Choroid plexus epithelial cell (primary cell): ENCODE measurements at regions not wholly inside any gene's neighbourhood (a gene's known extent, or its start where the extent isn't known, plus 50 kb on each side); places are given as distances from the start of the nearest gene placed in this dataset.

Source experiments
- DNase-seq: peaks from one replicate; pipeline ENCODE4 v3.0.0-alpha.2; 2010; ENCODE audit warnings: low read depth
- H3K4me3 ChIP-seq: 2 replicates; pipeline ENCODE4 v1.5.1; 2011; ENCODE audit warnings: low read depth, mild to moderate bottlenecking, control low read depth, low read length, moderate library complexity
- TF ChIP-seq, protein P1 (sequence below): conservative IDR thresholded peaks from 2 replicates; pipeline ENCODE4 v1.5.1; 2011; ENCODE audit warnings: low read depth, mild to moderate bottlenecking, control low read depth, inconsistent platforms, low read length, moderate library complexity

- no peak overlapping the region for H3K4me3 ChIP-seq
- TF ChIP-seq, protein P1, sequence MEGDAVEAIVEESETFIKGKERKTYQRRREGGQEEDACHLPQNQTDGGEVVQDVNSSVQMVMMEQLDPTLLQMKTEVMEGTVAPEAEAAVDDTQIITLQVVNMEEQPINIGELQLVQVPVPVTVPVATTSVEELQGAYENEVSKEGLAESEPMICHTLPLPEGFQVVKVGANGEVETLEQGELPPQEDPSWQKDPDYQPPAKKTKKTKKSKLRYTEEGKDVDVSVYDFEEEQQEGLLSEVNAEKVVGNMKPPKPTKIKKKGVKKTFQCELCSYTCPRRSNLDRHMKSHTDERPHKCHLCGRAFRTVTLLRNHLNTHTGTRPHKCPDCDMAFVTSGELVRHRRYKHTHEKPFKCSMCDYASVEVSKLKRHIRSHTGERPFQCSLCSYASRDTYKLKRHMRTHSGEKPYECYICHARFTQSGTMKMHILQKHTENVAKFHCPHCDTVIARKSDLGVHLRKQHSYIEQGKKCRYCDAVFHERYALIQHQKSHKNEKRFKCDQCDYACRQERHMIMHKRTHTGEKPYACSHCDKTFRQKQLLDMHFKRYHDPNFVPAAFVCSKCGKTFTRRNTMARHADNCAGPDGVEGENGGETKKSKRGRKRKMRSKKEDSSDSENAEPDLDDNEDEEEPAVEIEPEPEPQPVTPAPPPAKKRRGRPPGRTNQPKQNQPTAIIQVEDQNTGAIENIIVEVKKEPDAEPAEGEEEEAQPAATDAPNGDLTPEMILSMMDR, result no peak
- no peak for DNase-seq
Observed at GRCh38 chr7:31228957-31229356, 111.6 kb downstream of the NEUROD6 start.

DNA sequence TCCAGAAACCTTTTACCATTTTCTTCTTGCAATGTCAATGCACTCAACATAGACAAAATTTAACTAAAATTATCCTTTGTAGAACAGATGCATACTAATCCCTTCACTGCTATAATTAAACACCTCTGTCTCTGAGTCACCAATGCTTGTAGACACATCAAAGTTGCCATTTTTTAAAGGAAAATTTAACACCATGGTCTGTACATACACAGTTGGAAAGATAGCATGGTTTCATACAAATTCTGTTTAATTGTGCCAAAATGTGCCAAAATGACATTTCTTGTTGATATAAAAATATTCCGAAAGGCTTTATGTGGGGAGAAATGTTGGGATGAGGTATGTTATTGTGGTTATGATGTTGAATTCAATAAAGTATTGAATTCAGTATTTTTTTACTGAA, 125.8 kb downstream of the NEUROD6 start:
- TF ChIP-seq, protein P1, result no peak
- H3K4me3 ChIP-seq, result no peak overlapping the region
- DNase-seq, result no peak

GRCh38 chr7:31211281-31211680, 129.2 kb downstream of the NEUROD6 start:
- no peak for DNase-seq
- TF ChIP-seq, protein P1, result no peak
- H3K4me3 ChIP-seq, result no peak overlapping the region

DNA sequence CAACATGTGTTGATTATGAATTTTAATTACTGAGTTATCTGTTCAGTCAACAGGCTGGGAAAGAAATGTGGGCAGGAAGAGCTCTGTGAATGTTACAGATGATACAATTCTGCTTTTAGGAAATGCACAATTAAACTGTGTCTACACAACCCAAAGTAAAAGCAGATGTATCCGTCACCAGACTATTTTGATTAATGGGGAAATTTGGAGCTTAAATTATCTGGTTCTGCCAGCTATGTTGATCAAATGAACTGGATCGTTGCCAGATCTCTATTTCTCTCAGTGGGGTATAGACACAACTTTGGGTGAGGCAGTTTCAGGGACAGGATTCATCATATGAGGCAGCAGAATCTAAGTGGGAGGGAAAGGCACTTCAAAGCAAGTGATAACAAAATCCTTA, 136.5 kb downstream of the NEUROD6 start:
- DNase-seq, result no peak
- TF ChIP-seq, protein P1, result no peak
- H3K4me3 ChIP-seq, result no peak overlapping the region

DNA sequence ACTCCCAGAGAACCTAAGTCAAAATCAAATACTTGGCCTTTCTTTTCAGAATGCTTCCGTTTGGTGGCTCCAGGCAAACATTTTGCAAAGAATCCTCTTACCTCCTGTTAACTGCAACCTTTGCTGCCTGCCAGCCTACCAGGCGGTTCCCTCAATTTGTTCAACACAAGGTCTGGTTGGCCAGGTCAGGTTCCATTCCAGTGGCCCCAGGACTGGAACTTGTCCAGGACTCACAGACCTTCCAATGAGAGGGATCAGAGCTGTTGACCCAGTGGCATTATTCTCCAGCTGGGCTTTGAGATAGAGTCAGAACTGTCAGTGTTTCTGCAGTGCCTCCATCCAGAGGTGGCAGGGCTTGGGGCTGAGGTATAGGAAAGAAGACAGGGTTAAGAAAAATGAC, 137.0 kb downstream of the NEUROD6 start:
- no peak for DNase-seq
- H3K4me3 ChIP-seq, result no peak overlapping the region
- TF ChIP-seq, protein P1, result no peak

- no peak overlapping the region for H3K4me3 ChIP-seq
- TF ChIP-seq, protein P1, result no peak
- no peak for DNase-seq
Observed at GRCh38 chr7:31202801-31203200, 137.7 kb downstream of the NEUROD6 start.

GRCh38 chr7:31192986-31193385, 140.9 kb downstream of the ADCYAP1R1 start:
- H3K4me3 ChIP-seq, result no peak overlapping the region
- peak; percentile 22 for DNase-seq
- TF ChIP-seq, protein P1, result peak; percentile 65
